Sciatic nerve (tissue), 2 donors: ENCODE measurements at regions not wholly inside any gene's neighbourhood (a gene's known extent, or its start where the extent isn't known, plus 50 kb on each side); places are given as distances from the start of the nearest gene placed in this dataset.

Experiments used
- ATAC-seq: fragments of 200-7000 bp; cut with Tn5 transposase; one replicate; pipeline ENCODE4 v1.9.1; 2020; ENCODE audit warnings: mild to moderate bottlenecking, moderate library complexity
- DNase-seq: peaks from one replicate; pipeline ENCODE4 v3.0.0-alpha.2; 2020; ENCODE audit warnings: low spot score
- intact Hi-C: fragments of 100-400 bp; cut with DNase I; formaldehyde crosslinking; loops from one replicate; pipeline ENCODE4 v1.14.2; 2022
- donor health status: DM: no; HTN: no; CAD: no.
- donor health status: DM: no; HTN: no; CAD: no.

- ATAC-seq (peak; percentile 48), DNase-seq (no peak)
- intact Hi-C loops: no loop called here
Observed at GRCh38 chr2:20916604-20917286, 93.8 kb upstream of the LDAH start.

GRCh38 chr2:20915271-20915670 lies 92.4 kb upstream of the LDAH start:
- intact Hi-C loops: no loop called here
- DNase-seq (no peak), ATAC-seq (no peak)

- no peak for ATAC-seq
Observed at GRCh38 chr2:20914771-20915170, 91.9 kb upstream of the LDAH start.

GRCh38 chr2:20914087-20914486 lies 91.2 kb upstream of the LDAH start:
- ATAC-seq: no peak
- intact Hi-C loops: no loop called here
- no peak for DNase-seq

More at GRCh38 chr2:20914771-20915170, 91.9 kb upstream of the LDAH start:
- intact Hi-C loops: no loop called here
- no peak for DNase-seq

GRCh38 chr2:20913491-20913890 lies 90.6 kb upstream of the LDAH start:
- ATAC-seq (no peak), DNase-seq (no peak)
- intact Hi-C loops: no loop called here

- intact Hi-C loops: no loop called here
- ATAC-seq: no peak
- no peak for DNase-seq
Observed at GRCh38 chr2:20900052-20900636, 77.2 kb upstream of the LDAH start.

- intact Hi-C loops: no loop called here
- ATAC-seq: no peak
- no peak for DNase-seq
Observed at GRCh38 chr2:20897874-20898453, 75.1 kb upstream of the LDAH start.

GRCh38 chr2:20897047-20897446 lies 74.1 kb upstream of the LDAH start:
- DNase-seq (no peak), ATAC-seq (no peak)
- intact Hi-C loops: no loop called here

GRCh38 chr2:20884829-20885228 lies 61.9 kb upstream of the LDAH start:
- DNase-seq: no peak
- no peak for ATAC-seq
- intact Hi-C loops: no loop called here

- ATAC-seq: no peak
- DNase-seq: no peak
- intact Hi-C loops: no loop called here
Observed at GRCh38 chr2:20882466-20883170, 59.7 kb upstream of the LDAH start.

GRCh38 chr2:20880221-20880771 lies 57.4 kb upstream of the LDAH start:
- intact Hi-C loops: no loop called here
- ATAC-seq (no peak), DNase-seq (no peak)

GRCh38 chr2:20879221-20879620 lies 56.3 kb upstream of the LDAH start:
- DNase-seq (no peak), ATAC-seq (no peak)
- intact Hi-C loops: no loop called here

GRCh38 chr2:20877960-20878359 lies 55.1 kb upstream of the LDAH start:
- peak; percentile 84 for ATAC-seq
- intact Hi-C loops: no loop called here

More at GRCh38 chr2:20877960-20878359, 55.1 kb upstream of the LDAH start:
- no peak for DNase-seq
